OCI-LY1 (cell line): ENCODE measurements at regions not wholly inside any gene's neighbourhood (a gene's known extent, or its start where the extent isn't known, plus 50 kb on each side); places are given as distances from the start of the nearest gene placed in this dataset.

Source experiments
- H2AFZ ChIP-seq: fragments of 200-600 bp; sonication (generic), shearing (Covaris generic); 2 replicates; pipeline ENCODE4 v1.6.0; 2014; ENCODE audit warnings: antibody characterized with exemption, mild to moderate bottlenecking, low read length
- H3F3A ChIP-seq: fragments of 200-600 bp; sonication (generic), shearing (Covaris generic); 2 replicates; pipeline ENCODE4 v1.6.0; 2014; ENCODE audit warnings: mild to moderate bottlenecking, antibody characterized with exemption, low read length, moderate library complexity; ENCODE audit not compliant: insufficient read depth
- H3K27ac ChIP-seq: fragments of 200-600 bp; sonication (generic); 2 replicates; pipeline ENCODE4 v1.5.1; 2014; ENCODE audit warnings: low read length, mixed run types, mild to moderate bottlenecking, low read depth; ENCODE audit not compliant: poor library complexity, severe bottlenecking
- H3K27me3 ChIP-seq: fragments of 200-600 bp; sonication (generic); 2 replicates; pipeline ENCODE4 v1.6.0; 2014; ENCODE audit warnings: antibody characterized with exemption, mild to moderate bottlenecking, low read length, moderate library complexity; ENCODE audit not compliant: insufficient read depth
- H3K36me3 ChIP-seq: fragments of 200-600 bp; sonication (generic); 2 replicates; pipeline ENCODE4 v1.6.1; 2014; ENCODE audit warnings: mild to moderate bottlenecking, antibody characterized with exemption, low read length, moderate library complexity, mixed read lengths; ENCODE audit not compliant: insufficient read depth
- H3K4me1 ChIP-seq: fragments of 200-600 bp; sonication (generic); 2 replicates; pipeline ENCODE4 v1.5.1; 2014; ENCODE audit warnings: mild to moderate bottlenecking, low read length, moderate library complexity; ENCODE audit not compliant: insufficient read depth, severe bottlenecking
- H3K4me2 ChIP-seq: fragments of 200-600 bp; sonication (generic), shearing (Covaris generic); 2 replicates; pipeline ENCODE4 v1.6.1; 2014; ENCODE audit warnings: low read length
- H3K4me3 ChIP-seq: fragments of 200-600 bp; sonication (generic); 2 replicates; pipeline ENCODE4 v1.5.1; 2014; ENCODE audit warnings: low read length, low read depth, mild to moderate bottlenecking, mixed read lengths; ENCODE audit not compliant: poor library complexity, severe bottlenecking
- H3K79me2 ChIP-seq: fragments of 200-600 bp; shearing (Covaris generic); 2 replicates; pipeline ENCODE4 v1.6.1; 2016; ENCODE audit warnings: mixed run types, low read length, mixed read lengths; ENCODE audit not compliant: insufficient read depth
- H3K9ac ChIP-seq: fragments of 200-600 bp; sonication (generic), shearing (Covaris generic); 2 replicates; pipeline ENCODE4 v1.6.1; 2014; ENCODE audit warnings: mild to moderate bottlenecking, low read length, mixed read lengths
- H3K9me2 ChIP-seq: fragments of 200-600 bp; sonication (generic), shearing (Covaris generic); 2 replicates; pipeline ENCODE4 v1.6.1; 2014; ENCODE audit warnings: low read depth, mild to moderate bottlenecking, low read length, mixed read lengths
- H3K9me3 ChIP-seq: fragments of 200-600 bp; shearing (Covaris generic); 2 replicates; pipeline ENCODE4 v1.6.1; 2014; ENCODE audit warnings: low read length, mixed read lengths
- H4K20me1 ChIP-seq: fragments of 200-600 bp; sonication (generic), shearing (Covaris generic); 2 replicates; pipeline ENCODE4 v1.6.0; 2016; ENCODE audit warnings: mild to moderate bottlenecking, low read length; ENCODE audit not compliant: insufficient read depth
- CTCF ChIP-seq: fragments of 200-600 bp; sonication (generic), shearing (Covaris generic); IDR thresholded peaks from 2 replicates; pipeline ENCODE4 v1.5.1; 2017; ENCODE audit warnings: mild to moderate bottlenecking, antibody characterized with exemption, low read length, moderate library complexity, mixed read lengths
- EZH2 ChIP-seq: fragments of 200-600 bp; sonication (generic), shearing (Covaris generic); IDR thresholded peaks from 2 replicates; pipeline ENCODE4 v1.8.0; 2017; ENCODE audit warnings: borderline replicate concordance, mixed run types, mild to moderate bottlenecking, antibody characterized with exemption, low read length, moderate library complexity, mixed read lengths

GRCh38 chr3:6147883-6148282, 713.0 kb upstream of the GRM7 start:
- Histone ChIP-seq H3K4me2 (no peak overlapping the region), H3K79me2 (no peaks in the 10 kb centered on the region), H3K4me3 (no peak overlapping the region), H3F3A (no peaks in the 10 kb centered on the region), H3K27ac (no peak overlapping the region), H3K9ac (no peak overlapping the region), H3K27me3 (no peaks in the 10 kb centered on the region), H3K9me3 (no peaks in the 10 kb centered on the region), H2AFZ (no peak overlapping the region), H3K36me3 (no peaks in the 10 kb centered on the region), H3K9me2 (no peaks in the 10 kb centered on the region), H3K4me1 (no peaks in the 10 kb centered on the region), H4K20me1 (no peaks in the 10 kb centered on the region)
- TF ChIP-seq CTCF: no peak
- TF ChIP-seq EZH2: no peak

- Histone ChIP-seq H3K4me2 (no peak overlapping the region), H3K4me3 (no peak overlapping the region), H3F3A (no peaks in the 10 kb centered on the region), H3K79me2 (no peaks in the 10 kb centered on the region), H4K20me1 (no peaks in the 10 kb centered on the region), H3K9ac (no peak overlapping the region), H3K27ac (no peak overlapping the region), H3K9me3 (no peaks in the 10 kb centered on the region), H3K36me3 (no peaks in the 10 kb centered on the region), H3K27me3 (no peaks in the 10 kb centered on the region), H3K9me2 (no peaks in the 10 kb centered on the region), H2AFZ (no peak overlapping the region), H3K4me1 (no peaks in the 10 kb centered on the region)
- TF ChIP-seq CTCF (no peak), EZH2 (no peak)
These were observed 705.1 kb upstream of the GRM7 start for GRCh38 chr3:6155650-6156338.

- Histone ChIP-seq H2AFZ (no peak overlapping the region), H3K27me3 (0 out of 2 replicates have a peak, but pooled peaks cover 4% of the 10 kb centered on the region), H4K20me1 (no peaks in the 10 kb centered on the region), H3K4me2 (no peak overlapping the region), H3K4me3 (no peak overlapping the region), H3K27ac (no peak overlapping the region), H3K9me2 (no peaks in the 10 kb centered on the region), H3K36me3 (no peaks in the 10 kb centered on the region), H3K9me3 (no peaks in the 10 kb centered on the region), H3F3A (no peaks in the 10 kb centered on the region), H3K9ac (no peak overlapping the region), H3K79me2 (no peaks in the 10 kb centered on the region), H3K4me1 (no peaks in the 10 kb centered on the region)
- no peak for TF ChIP-seq CTCF
- TF ChIP-seq EZH2: no peak
These were observed 695.0 kb upstream of the GRM7 start for GRCh38 chr3:6165951-6166350.
